Fibroblast of skin of right quadriceps (primary cell): ENCODE measurements at regions not wholly inside any gene's neighbourhood (a gene's known extent, or its start where the extent isn't known, plus 50 kb on each side); places are given as distances from the start of the nearest gene placed in this dataset.
A peak's percentile ranks its signal among the peaks of the same experiment; 100 is the strongest.

Experiments used
- DNase-seq: peaks from one replicate; pipeline ENCODE4 v3.0.0-alpha.2; 2013

DNA sequence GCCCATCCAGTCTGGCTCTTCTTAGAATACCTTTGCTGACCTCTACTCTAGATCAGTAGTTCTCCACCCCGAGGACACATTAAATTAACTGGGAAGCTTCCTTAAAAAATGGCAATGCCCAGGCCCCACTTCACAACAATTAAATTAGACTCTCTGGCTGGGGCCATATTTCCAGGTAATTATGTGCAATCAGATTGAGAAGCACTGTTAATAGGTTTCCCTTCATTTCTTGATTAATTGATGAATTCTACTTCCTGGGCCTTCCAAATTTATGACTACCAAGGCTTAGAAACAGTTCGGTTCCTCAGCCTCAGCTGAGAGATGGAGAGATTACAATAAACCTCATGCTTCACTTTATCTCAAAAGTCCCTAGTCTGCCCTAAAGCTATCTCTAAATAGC, 71.7 kb upstream of the LIMCH1 start:
- no peak for DNase-seq

GRCh38 chr4:41468122-41468521, 69.8 kb upstream of the LIMCH1 start:
- DNase-seq, result no peak

DNA sequence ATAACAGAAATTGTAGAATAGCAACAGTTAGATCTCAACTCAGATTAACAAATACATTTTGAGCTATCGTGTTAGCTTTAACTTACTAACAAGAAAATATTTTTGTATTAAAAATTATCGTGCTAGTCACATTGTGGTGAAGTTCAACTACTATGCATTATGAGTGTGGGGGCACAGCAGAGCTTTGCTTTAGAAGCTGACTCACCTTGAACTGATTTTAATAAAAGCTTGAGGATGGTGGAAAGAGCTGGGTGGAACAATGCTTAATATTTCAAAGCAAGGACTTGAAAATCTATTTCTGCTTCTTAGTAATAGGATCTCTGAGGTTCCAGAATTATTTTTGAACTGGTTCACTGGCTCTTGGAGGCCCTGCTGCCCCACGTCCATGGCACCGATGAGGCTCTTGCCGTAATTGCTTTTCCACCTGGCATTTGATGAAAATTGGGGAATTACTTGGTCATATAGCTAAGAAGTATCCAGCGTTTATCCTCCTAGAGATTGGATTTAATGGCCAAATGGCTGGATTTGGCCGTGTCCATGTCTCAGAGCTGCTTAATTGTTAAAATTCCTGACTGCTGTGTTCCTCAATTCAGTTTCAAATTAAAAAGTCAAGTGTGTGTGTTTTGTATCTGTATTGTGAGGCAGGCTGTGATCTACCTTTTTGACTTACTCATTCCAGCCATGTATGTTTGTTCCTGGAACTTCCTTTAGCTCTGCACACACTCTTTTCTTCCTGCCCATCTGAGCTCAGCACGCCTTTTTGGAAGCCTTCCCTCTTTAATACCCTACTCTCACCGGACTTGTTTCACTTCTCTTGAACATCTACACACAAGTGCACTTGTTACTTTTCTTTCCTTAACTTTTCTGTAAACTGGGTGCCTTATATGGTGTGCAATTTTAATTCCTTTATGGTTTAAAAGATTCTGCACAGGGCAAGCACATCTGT, 66.6 kb upstream of the LIMCH1 start:
- DNase-seq, result no peak

DNA sequence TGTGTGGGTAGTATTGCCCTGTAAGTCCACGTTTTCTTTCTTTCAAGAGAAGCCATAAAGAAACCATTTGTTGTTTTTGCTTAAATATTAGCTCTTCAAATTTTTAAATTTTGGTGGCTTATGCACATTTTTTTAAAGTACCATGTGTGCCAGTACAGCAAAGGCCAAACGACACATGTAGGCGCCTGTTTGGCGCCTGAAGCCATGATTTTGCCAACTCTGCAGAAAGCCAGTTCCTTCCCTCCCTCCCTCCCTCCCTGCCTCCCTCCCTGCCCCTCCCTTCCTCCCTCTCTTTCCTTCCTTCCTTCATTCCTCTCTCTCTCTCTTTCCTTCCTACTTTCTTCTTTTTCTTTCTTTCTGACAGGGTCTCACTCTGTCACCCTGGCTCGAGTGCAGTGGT, 65.9 kb upstream of the LIMCH1 start:
- no peak for DNase-seq

DNA sequence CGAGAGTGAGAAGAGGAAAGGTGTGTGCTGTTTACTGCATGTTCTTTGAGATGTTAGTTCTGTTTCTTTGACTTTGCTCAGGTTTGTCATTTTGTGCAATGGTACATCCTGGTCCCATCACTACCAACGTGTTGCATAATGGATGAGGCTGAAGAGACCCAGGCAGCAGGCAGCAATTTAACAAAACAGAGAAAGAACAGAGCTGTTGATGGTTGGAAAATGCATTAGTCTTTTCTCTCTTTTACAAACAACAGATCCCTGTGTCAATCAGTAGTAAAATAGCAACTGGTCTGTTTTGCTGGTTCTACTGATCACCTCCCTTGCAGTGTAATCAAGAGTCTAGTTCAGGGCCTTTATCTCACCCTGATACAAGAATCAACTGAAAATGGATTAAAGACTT, 64.8 kb upstream of the LIMCH1 start:
- DNase-seq, result no peak

DNA sequence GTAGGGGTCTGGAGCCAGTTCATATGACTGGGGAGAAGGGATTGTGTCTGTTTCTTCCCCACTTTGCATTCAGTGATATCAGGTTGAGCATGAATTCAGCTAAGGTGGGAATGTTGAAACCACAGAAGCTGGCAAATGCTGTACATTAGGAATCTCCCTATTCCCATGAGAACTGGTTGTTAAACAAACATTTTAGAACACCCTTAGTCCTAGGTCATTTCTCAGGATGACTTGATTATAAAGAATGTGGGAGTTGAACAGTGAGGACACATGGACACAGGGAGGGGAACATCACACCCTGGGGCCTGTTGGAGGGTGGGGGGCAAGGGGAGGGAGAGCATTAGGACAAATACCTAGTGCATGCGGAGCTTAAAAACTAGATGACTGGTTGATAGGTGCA, 62.6 kb upstream of the LIMCH1 start:
- peak; percentile 9 for DNase-seq

GRCh38 chr4:41476310-41476885, 61.6 kb upstream of the LIMCH1 start:
- no peak for DNase-seq

DNA sequence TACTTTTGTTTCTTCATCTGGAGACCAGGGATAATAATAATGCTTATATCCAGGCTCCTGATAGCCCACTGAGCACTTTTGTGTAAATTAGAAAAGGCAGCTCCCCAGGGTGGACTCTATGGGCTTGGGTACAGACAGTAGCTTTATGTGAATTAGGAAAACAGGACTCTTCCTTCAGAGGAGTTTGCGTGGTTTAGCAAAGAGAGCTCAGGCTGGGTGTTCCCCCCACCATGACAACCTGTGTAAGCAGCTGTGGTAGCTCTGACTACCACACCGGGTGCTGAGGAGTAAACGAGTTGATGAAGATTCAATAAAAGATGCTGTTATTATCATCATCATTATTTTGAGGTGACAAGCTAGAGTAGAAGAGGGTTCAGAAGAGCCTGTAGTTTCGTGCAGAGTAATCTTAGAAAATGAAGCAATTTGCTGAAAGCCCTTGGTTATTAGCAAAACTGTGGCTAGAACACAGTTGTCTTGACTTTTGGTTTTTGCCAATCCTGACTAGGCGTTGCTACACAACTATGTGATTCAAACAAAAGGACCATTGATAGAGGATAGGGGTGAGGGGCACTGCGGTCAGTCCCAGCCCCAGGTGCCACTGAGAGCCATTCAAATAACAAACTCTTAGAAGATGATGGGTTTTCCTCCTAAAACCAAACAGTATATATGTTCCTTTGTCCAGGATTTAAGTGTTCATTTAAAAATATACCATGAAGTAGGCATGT, 60.6 kb upstream of the LIMCH1 start:
- DNase-seq, result no peak

GRCh38 chr4:41478518-41478917, 59.4 kb upstream of the LIMCH1 start:
- no peak for DNase-seq

GRCh38 chr4:41480896-41481311, 57.1 kb upstream of the LIMCH1 start:
- DNase-seq, result no peak

DNA sequence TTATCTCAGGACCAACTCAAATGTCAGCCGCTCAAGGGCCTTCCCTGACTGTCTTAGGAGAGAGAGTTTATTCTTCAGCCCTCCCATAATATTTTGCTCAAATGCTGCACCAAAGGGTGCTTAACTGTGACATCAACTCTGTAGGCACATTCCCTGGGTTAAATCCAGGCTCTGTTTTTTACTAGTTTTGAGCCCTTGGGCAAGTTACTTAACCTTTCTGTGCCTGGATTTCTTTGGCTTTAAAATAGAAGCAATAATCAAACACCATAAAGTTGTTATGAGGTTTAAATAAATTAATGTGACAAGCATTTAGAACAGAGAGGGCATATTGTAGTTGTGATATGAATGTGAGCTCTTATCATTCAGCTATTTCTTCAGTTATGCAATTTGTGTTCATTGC, 54.2 kb upstream of the LIMCH1 start:
- no peak for DNase-seq

DNA sequence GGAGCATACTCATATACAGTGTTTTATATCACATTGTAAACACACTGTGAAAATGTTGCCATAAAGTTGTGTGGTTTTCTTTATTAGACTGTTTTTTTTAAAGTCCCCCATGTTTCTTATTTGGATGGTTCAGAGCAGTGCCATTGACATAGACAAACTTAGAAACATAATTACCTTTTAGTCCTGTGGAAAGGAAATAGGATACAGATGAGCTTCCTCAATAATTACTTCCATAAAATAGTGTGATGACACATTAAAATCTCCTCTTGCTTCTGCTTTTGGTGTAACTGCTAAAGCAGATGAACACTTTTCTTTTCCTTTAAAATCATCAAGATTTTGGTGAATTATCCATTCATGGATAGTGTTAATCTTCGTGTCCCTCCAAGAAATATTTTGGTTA, 52.9 kb upstream of the LIMCH1 start:
- no peak for DNase-seq

GRCh38 chr4:41487868-41488440, 50.0 kb upstream of the LIMCH1 start:
- DNase-seq, result no peak
